NB4 (cell line): ENCODE measurements at regions not wholly inside any gene's neighbourhood (a gene's known extent, or its start where the extent isn't known, plus 50 kb on each side); places are given as distances from the start of the nearest gene placed in this dataset.

Experiments used
- POLR2A ChIP-seq: IDR thresholded peaks from 2 replicates; pipeline ENCODE4 v1.6.1; 2011; ENCODE audit warnings: mild to moderate bottlenecking; ENCODE audit not compliant: insufficient read length; ENCODE audit errors: extremely low read depth
- TF ChIP-seq, protein P1 (sequence below): IDR thresholded peaks from one replicate; pipeline ENCODE4 v1.5.1; 2012; ENCODE audit warnings: low read depth, low read length
- TF ChIP-seq, protein P2 (sequence below): IDR thresholded peaks from 2 replicates; pipeline ENCODE4 v1.6.1; 2011; ENCODE audit warnings: low read depth, low read length

DNA sequence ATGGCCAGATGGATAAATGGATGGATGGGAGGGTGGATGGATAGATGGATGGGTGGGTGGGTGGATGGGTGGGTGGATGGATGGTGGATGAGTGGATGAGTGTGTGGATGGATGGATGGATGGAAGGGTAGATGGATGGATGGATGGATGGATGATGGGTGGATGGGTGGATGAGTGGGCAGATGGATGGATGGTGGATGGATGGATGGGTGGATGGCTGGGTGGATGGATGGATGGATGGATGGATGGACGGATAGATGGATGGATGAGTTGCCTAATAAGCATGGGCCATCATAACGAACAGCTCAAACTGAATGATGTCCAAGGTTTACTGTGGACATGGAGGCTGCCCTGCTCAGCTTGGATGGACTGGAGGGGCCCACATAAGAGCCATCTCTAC is 89.8 kb upstream of the SMIM23 start:
- TF ChIP-seq POLR2A, result no peak
- TF ChIP-seq, protein P1, sequence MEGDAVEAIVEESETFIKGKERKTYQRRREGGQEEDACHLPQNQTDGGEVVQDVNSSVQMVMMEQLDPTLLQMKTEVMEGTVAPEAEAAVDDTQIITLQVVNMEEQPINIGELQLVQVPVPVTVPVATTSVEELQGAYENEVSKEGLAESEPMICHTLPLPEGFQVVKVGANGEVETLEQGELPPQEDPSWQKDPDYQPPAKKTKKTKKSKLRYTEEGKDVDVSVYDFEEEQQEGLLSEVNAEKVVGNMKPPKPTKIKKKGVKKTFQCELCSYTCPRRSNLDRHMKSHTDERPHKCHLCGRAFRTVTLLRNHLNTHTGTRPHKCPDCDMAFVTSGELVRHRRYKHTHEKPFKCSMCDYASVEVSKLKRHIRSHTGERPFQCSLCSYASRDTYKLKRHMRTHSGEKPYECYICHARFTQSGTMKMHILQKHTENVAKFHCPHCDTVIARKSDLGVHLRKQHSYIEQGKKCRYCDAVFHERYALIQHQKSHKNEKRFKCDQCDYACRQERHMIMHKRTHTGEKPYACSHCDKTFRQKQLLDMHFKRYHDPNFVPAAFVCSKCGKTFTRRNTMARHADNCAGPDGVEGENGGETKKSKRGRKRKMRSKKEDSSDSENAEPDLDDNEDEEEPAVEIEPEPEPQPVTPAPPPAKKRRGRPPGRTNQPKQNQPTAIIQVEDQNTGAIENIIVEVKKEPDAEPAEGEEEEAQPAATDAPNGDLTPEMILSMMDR, result no peak
- TF ChIP-seq, protein P2, sequence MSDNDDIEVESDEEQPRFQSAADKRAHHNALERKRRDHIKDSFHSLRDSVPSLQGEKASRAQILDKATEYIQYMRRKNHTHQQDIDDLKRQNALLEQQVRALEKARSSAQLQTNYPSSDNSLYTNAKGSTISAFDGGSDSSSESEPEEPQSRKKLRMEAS, result no peak
